EL (cell line): ENCODE measurements at regions not wholly inside any gene's neighbourhood (a gene's known extent, or its start where the extent isn't known, plus 50 kb on each side); places are given as distances from the start of the nearest gene placed in this dataset.
"Not testable (repeated sequence)": the region's sequence is repeated elsewhere in the genome, so short reads cannot be mapped to it uniquely, and the experiment has no call there.

Experiments used
- DNase-seq: peaks from one replicate; pipeline ENCODE4 v3.0.0-alpha.2; 2016

GRCh38 chr1:181260271-181260670 is 171.8 kb downstream of the IER5 start:
- DNase-seq: no peak

- no peak for DNase-seq
Measured at GRCh38 chr1:181260994-181261393, 172.5 kb downstream of the IER5 start.

- no peak for DNase-seq
Measured at GRCh38 chr1:181262069-181262468, 173.6 kb downstream of the IER5 start.

GRCh38 chr1:181263444-181263843 is 174.9 kb downstream of the IER5 start:
- DNase-seq: no peak

GRCh38 chr1:181264821-181265220 is 176.3 kb downstream of the IER5 start:
- DNase-seq: no peak

GRCh38 chr1:181284978-181285377 is 196.5 kb downstream of the IER5 start:
- DNase-seq: no peak

- DNase-seq: no peak
Measured at GRCh38 chr1:181295217-181295616, 188.1 kb upstream of the CACNA1E start.

GRCh38 chr1:181296180-181296579 is 187.1 kb upstream of the CACNA1E start:
- DNase-seq: no peak

- DNase-seq: no peak
Measured at GRCh38 chr1:181308098-181308497, 175.2 kb upstream of the CACNA1E start.

- no peak for DNase-seq
Measured at GRCh38 chr1:181310560-181310959, 172.8 kb upstream of the CACNA1E start.

- DNase-seq: no peak
Measured at GRCh38 chr1:181312946-181313345, 170.4 kb upstream of the CACNA1E start.

GRCh38 chr1:181313466-181313865 is 169.9 kb upstream of the CACNA1E start:
- DNase-seq: no peak

- no peak for DNase-seq
Measured at GRCh38 chr1:181314010-181314409, 169.3 kb upstream of the CACNA1E start.

- DNase-seq: no peak
Measured at GRCh38 chr1:181314959-181315358, 168.4 kb upstream of the CACNA1E start.

GRCh38 chr1:181317261-181317930 is 165.9 kb upstream of the CACNA1E start:
- DNase-seq: no peak

- no peak for DNase-seq
Measured at GRCh38 chr1:181318022-181318857, 165.1 kb upstream of the CACNA1E start.

- peak; percentile 11 for DNase-seq
Measured at GRCh38 chr1:181318858-181319235, 164.5 kb upstream of the CACNA1E start.

GRCh38 chr1:181319907-181320306 is 163.4 kb upstream of the CACNA1E start:
- no peak for DNase-seq

GRCh38 chr1:181324797-181325616 is 158.3 kb upstream of the CACNA1E start:
- DNase-seq: no peak

- not testable (repeated sequence) for DNase-seq
Measured at GRCh38 chr1:181325765-181326164, 157.6 kb upstream of the CACNA1E start.

GRCh38 chr1:181326348-181326747 is 157.0 kb upstream of the CACNA1E start:
- no peak for DNase-seq

- no peak for DNase-seq
Measured at GRCh38 chr1:181327796-181328195, 155.5 kb upstream of the CACNA1E start.

- no peak for DNase-seq
Measured at GRCh38 chr1:181334724-181335123, 148.6 kb upstream of the CACNA1E start.

GRCh38 chr1:181335631-181336030 is 147.7 kb upstream of the CACNA1E start:
- DNase-seq: no peak
